ENCODE measurements at regions not wholly inside any gene's neighbourhood (a gene's known extent, or its start where the extent isn't known, plus 50 kb on each side); places are given as distances from the start of the nearest gene placed in this dataset.

- Histone ChIP-seq H2AFZ (ENCODE audit: low read depth, low read length) (no peak overlapping the region), H3K4me3 (ENCODE audit: insufficient read depth, low read depth, low read length) (no peak overlapping the region), H3K9me3 (ENCODE audit: insufficient read depth, low read depth, low read length) (no peaks in the 10 kb centered on the region), H3K9ac (ENCODE audit: low read length) (no peak overlapping the region), H3K79me2 (ENCODE audit: insufficient read depth, low read length) (no peaks in the 10 kb centered on the region), H3K27ac (ENCODE audit: low read depth, low read length) (no peak overlapping the region), H4K20me1 (ENCODE audit: insufficient read depth, low read length) (no peaks in the 10 kb centered on the region), H3K36me3 (ENCODE audit: insufficient read depth, low read length) (no peaks in the 10 kb centered on the region), H3K27me3 (ENCODE audit: insufficient read depth, low read length) (no peaks in the 10 kb centered on the region), H3K4me1 (ENCODE audit: insufficient read depth, low read length) (no peaks in the 10 kb centered on the region), H3K4me2 (ENCODE audit: low read length) (no peak overlapping the region)
- TF ChIP-seq, protein P1, sequence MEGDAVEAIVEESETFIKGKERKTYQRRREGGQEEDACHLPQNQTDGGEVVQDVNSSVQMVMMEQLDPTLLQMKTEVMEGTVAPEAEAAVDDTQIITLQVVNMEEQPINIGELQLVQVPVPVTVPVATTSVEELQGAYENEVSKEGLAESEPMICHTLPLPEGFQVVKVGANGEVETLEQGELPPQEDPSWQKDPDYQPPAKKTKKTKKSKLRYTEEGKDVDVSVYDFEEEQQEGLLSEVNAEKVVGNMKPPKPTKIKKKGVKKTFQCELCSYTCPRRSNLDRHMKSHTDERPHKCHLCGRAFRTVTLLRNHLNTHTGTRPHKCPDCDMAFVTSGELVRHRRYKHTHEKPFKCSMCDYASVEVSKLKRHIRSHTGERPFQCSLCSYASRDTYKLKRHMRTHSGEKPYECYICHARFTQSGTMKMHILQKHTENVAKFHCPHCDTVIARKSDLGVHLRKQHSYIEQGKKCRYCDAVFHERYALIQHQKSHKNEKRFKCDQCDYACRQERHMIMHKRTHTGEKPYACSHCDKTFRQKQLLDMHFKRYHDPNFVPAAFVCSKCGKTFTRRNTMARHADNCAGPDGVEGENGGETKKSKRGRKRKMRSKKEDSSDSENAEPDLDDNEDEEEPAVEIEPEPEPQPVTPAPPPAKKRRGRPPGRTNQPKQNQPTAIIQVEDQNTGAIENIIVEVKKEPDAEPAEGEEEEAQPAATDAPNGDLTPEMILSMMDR (IDR thresholded peaks at IDR 0.05; ENCODE audit: insufficient read depth, low read depth, low read length) = no peak
- no peak for TF ChIP-seq EZH2 (IDR thresholded peaks at IDR 0.05; ENCODE audit: insufficient read depth, low read length)
- Mint-ChIP-seq H3K9me3 (ENCODE audit: unreplicated experiment) (no peaks in the 10 kb centered on the region), H3K27me3 (ENCODE audit: low read depth, unreplicated experiment) (no peaks in the 10 kb centered on the region), H3K4me1 (ENCODE audit: low read depth, unreplicated experiment) (no peaks in the 10 kb centered on the region), H3K36me3 (ENCODE audit: low read depth, unreplicated experiment) (no peaks in the 10 kb centered on the region), H3K4me3 (ENCODE audit: unreplicated experiment) (no peak overlapping the region), H3K27ac (ENCODE audit: unreplicated experiment) (no peak overlapping the region)
- FAIRE-seq (no peak), DNase-seq (ENCODE audit: low read depth) (no peak)
These were observed 584.2 kb upstream of the SLITRK1 start for GRCh38 chr13:84466461-84466860.

- no peaks in the 10 kb centered on the region for H3K9me3 ChIP-seq (ENCODE audit: insufficient read depth, low read depth, low read length)
- H3K27me3 Mint-ChIP-seq (ENCODE audit: low read depth, unreplicated experiment) = no peaks in the 10 kb centered on the region
These were observed 578.7 kb upstream of the SLITRK1 start for GRCh38 chr13:84460989-84461388.

More at GRCh38 chr13:84460989-84461388, 578.7 kb upstream of the SLITRK1 start:
- H3K27ac Mint-ChIP-seq (ENCODE audit: unreplicated experiment) = no peak overlapping the region
- H3K9me3 Mint-ChIP-seq (ENCODE audit: unreplicated experiment) = no peaks in the 10 kb centered on the region
- H3K4me1 Mint-ChIP-seq (ENCODE audit: low read depth, unreplicated experiment) = no peaks in the 10 kb centered on the region
- FAIRE-seq (no peak), DNase-seq (ENCODE audit: low read depth) (no peak)
- Histone ChIP-seq H3K9ac (ENCODE audit: low read length) (no peak overlapping the region), H3K27me3 (ENCODE audit: insufficient read depth, low read length) (no peaks in the 10 kb centered on the region), H2AFZ (ENCODE audit: low read depth, low read length) (no peak overlapping the region), H3K4me1 (ENCODE audit: insufficient read depth, low read length) (no peaks in the 10 kb centered on the region), H3K4me2 (ENCODE audit: low read length) (no peak overlapping the region), H4K20me1 (ENCODE audit: insufficient read depth, low read length) (no peaks in the 10 kb centered on the region), H3K36me3 (ENCODE audit: insufficient read depth, low read length) (no peaks in the 10 kb centered on the region), H3K4me3 (ENCODE audit: insufficient read depth, low read depth, low read length) (no peak overlapping the region), H3K79me2 (ENCODE audit: insufficient read depth, low read length) (no peaks in the 10 kb centered on the region), H3K27ac (ENCODE audit: low read depth, low read length) (no peak overlapping the region)
- no peak overlapping the region for H3K4me3 Mint-ChIP-seq (ENCODE audit: unreplicated experiment)
- no peak for TF ChIP-seq EZH2 (IDR thresholded peaks at IDR 0.05; ENCODE audit: insufficient read depth, low read length)
- TF ChIP-seq, protein P1 (IDR thresholded peaks at IDR 0.05; ENCODE audit: insufficient read depth, low read depth, low read length) = no peak
- no peaks in the 10 kb centered on the region for H3K36me3 Mint-ChIP-seq (ENCODE audit: low read depth, unreplicated experiment)

Measured in astrocyte (in vitro differentiated cells and primary cell).